Iris pigment epithelial cell (primary cell): ENCODE measurements at regions not wholly inside any gene's neighbourhood (a gene's known extent, or its start where the extent isn't known, plus 50 kb on each side); places are given as distances from the start of the nearest gene placed in this dataset.
A peak's percentile ranks its signal among the peaks of the same experiment; 100 is the strongest.
"Not testable (repeated sequence)": the region's sequence is repeated elsewhere in the genome, so short reads cannot be mapped to it uniquely, and the experiment has no call there.

Experiments
- DNase-seq: peaks from one replicate; pipeline ENCODE4 v3.0.0-alpha.2; 2011; ENCODE audit warnings: low read depth

DNA sequence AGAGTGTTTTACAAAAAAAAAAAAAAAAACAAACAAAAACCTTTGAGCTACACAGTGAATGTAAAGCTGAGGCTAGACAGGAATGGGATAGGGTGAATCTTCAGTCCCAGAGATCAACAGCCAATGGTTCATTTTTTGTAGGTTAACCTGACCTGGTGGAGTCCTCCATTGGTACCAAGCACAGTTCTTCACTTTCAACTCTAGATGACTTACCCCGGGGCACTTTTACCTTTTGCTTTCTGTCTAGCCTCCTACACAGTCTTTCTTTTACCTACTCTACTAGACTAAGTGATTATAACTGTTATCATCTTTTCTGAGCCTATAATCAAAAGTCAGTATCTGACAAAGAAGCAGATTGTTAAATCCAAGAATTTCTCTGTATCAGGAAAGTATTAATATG is 50.9 kb downstream of the ANXA2R start:
- no peak for DNase-seq

DNA sequence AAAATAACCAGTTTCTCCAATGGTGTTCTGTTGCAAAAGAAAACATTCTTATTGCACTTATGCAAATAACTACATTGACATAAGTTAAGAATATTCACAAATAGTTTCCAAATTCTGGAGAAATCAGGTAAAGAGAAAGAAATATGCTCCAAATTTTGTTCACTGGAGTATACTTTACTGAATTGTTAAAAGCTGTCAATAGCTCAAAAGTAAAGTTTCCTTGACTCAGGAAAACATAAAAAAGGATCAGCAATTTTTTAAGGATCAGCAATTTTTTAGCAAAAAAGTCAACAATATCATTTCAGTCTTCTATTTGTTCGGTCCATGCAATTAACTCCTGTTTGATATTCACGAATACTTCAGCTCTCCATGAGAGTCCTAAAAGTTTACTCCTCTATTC is 51.6 kb downstream of the ANXA2R start:
- DNase-seq = no peak

DNA sequence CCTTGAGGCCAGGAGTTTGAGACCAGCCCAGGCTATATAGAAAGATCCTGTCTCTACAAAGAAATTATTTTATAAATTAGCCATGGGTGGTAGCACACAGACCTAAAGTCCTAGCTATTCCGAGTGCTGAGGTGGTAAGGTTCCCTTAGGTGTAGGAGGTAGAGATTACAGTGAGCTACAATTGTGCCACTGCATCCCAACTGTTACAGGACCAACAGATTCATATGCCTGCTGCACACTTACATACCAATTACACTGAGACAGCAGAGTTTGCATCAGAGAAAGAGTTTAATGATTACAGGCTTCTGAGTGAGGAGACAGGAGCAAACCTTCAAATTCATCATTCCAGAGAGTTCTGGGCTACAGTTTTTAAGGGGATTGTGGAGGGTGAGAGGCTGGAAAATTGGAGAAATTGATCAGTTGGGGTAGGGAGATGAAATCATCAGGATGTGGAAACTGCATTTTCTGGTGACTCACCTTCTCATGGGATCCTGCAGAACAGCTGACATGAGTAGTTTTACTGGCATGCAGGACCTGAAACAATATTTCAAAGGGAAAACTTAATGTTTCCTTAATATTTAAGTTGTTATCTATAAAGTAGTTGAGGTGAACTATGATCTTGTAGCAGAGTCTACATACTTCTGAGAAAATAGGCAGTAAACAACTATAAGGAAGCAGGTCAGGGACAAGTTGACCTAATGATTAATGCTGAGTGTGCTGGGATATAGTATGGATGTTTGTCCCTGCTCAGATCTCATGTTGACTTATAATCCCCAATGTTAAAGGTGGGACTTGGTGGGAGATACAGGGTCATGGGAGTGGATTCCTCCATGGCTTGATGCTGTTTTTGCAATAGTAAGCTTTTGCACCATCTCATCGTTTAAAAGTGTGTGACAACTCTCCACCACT is 54.7 kb downstream of the ANXA2R start:
- DNase-seq = peak; percentile 86

DNA sequence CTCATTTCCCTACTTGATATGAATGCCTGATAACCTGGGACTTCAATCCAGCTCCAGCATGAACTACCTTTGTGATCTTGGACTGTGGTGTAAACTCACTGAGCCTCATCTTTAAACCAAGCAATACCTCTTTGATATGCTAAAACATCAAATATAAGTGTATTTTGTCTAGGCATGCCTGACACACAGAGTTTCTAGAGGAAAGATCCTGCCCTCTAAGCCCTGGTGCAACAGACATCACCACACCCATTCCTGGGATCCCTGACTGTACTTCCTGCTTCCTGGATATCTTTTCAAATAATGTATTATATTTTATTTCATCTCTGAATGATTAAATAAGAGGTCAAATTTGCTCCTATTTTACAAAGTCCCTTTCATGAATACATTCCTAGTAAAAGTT is 55.8 kb downstream of the ANXA2R start:
- peak; percentile 23 for DNase-seq

DNA sequence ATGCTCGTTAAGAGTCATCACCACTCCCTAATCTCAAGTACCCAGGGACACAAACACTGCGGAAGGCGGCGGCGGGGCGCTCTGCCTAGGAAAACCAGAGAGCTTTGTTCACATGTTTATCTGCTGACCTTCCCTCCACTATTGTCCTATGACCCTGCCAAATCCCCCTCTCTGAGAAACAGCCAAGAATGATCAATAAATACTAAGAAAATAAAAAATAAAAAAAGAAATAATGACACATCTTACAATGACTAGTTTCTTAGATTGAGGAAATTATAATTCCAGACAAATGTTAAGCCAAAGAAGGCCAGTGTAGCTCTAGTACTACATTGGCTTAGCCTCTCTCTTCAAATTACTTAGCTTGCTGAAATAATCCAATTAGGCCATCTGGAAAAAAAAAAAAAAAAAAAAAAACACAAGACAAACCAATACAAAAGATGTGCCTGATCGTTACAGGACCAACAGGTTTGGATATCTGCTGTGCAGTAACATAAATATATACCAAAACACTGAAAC is 58.0 kb downstream of the ANXA2R start:
- DNase-seq = peak; percentile 39

DNA sequence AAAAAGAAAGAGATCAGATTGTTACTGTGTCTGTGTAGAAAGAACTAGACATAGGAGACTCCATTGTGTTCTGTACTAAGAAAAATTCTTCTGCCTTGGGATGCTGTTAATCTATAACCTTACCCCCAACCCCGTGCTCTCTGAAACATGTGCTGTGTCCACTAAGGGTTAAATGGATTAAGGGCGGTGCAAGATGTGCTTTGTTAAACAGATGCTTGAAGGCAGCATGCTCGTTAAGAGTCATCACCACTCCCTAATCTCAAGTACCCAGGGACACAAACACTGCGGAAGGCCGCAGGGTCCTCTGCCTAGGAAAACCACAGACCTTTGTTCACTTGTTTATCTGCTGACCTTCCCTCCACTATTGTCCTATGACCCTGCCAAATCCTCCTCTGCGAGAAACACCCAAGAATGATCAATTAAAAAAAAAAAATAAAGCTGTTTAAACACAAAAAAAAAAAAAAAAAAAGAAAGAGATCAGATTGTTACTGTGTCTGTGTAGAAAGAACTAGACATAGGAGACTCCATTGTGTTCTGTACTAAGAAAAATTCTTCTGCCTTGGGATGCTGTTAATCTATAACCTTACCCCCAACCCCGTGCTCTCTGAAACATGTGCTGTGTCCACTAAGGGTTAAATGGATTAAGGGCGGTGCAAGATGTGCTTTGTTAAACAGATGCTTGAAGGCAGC is 58.6 kb downstream of the ANXA2R start:
- DNase-seq = not testable (repeated sequence)

DNA sequence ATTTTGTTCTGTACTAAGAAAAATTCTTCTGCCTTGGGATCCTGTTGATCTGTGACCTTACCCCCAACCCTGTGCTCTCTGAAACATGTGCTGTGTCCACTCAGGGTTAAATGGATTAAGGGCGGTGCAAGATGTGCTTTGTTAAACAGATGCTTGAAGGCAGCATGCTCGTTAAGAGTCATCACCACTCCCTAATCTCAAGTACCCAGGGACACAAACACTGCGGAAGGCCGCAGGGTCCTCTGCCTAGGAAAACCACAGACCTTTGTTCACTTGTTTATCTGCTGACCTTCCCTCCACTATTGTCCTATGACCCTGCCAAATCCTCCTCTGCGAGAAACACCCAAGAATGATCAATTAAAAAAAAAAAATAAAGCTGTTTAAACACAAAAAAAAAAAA is 59.1 kb downstream of the ANXA2R start:
- DNase-seq = not testable (repeated sequence)

DNA sequence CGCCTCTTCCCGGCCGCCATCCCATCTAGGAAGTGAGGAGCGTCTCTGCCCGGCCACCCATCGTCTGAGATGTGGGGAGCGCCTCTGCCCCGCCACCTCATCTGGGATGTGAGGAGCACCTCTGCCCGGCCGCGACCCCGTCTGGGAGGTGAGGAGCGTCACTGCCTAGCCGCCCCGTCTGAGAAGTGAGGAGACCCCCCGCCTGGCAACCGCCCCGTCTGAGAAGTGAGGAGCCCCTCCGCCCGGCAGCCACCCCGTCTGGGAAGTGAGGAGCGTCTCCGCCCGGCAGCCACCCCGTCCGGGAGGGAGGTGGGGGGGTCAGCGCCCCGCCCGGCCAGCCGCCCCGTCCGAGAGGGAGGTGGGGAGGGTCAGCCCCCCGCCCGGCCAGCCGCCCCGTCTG is 59.7 kb downstream of the ANXA2R start:
- not testable (repeated sequence) for DNase-seq

DNA sequence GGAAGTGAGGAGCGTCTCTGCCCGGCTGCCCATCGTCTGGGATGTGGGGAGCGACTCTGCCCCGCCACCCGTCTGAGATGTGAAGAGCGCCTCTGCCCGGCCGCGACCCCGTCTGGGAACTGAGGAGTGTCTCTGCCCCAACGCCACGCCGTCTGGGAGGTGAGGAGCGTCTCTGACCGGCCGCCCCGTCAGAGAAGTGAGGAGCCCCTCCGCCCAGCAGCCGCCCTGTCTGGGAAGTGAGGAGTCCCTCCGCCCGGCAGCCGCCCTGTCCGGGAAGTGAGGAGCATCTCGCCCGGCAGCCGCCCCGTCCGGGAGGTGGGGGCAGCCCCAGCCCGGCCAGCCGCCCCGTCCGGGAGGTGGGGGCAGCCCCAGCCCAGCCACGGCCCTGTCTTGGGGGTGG is 60.9 kb downstream of the ANXA2R start:
- not testable (repeated sequence) for DNase-seq

DNA sequence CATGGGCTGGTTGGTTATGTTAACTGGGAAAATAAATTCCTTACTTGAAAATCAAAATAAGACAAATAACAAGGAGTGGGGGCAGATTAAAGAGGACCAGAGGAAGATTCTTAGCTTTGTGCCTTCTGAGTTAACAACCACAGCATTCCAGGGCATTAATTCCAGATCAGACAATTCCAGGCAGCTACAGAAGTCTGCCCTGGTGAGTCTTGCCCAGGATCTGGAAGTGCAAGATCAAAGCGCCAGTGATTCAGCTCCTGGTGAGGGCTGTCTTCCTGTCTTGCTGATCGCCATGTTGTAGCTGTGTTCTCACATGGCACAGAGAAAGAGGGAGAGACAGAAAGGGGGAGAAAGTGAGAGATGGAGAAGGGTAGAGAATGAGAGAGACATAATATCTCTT is 65.6 kb downstream of the ANXA2R start:
- peak; percentile 71 for DNase-seq

DNA sequence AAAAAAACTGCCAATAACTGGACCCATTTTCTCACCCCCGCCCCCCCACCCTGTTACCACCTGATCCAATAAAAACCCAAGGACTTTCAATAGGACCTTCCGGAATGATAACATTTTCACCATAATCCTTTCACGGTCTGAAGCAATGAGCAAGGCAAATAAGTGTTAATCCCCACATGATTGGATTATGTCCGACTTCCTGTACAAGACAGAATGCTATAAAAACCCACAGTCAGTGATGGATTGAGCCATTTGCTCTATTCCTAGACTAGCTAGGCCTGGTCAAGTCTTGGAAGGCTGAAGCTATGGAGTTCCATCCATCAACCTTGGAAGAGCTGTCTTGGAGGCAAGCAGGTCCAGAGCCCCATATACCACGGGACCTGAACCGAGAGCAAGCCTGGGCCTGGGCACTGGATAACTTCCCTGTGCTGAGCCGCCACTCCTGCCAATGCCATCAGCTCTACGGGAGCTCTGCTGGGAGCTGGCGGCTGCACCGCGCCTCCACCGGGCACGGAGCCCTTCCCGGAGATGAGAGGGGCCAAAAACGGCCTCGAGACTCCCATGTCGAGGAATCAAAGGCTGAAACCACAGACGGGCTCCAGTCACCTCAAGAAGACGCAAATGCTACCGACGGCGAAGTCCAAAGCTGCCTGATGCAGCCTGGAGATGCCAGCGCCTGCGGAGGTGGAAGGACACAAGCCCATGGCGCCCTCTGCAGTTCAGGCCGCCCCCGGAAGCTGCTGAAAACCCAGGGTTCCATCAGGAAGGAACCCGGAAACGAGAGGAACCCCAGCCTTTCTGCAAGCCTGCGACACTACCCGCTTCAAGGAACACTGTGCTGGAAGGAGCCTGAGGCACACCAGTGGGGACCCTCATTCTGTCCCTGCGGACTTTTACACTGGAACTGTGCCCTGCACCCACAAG is 69.2 kb downstream of the ANXA2R start:
- DNase-seq = no peak

DNA sequence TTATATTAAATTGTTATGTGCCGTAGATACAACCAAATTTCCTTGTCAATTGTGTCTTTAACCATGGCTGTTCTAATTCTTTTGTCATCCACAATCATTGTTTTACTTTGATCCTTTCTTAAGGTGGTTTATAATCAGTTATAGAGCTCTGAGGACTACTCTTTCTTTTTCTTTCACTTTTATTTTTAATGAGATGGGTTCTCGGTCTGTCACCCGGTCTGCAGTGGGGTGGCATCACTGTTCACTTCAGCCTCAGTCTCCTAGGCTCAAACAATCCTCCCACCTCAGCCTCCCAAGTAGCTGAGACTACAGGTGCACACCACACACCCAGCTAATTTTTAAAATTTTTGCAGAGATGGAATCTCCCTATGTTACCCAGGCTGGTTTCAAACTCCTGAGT is 74.2 kb downstream of the ANXA2R start:
- DNase-seq = no peak

DNA sequence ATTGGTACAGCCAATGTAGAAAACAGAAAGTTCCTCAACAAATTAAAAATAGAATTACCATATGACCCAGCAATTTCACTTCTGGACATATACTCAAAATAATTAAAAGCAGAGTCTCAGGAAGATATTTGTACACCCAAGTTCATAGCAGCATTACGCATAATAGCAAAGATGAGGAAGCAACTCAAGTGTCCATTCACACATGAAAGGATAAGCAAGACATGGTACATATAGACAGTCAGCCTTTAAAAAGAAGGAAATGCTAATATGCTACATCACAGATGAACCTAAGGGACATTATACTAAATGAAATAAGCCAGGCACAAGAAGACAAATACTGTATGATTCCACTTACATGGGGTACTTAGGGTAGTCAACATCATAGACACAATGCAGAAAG is 76.7 kb downstream of the ANXA2R start:
- no peak for DNase-seq

DNA sequence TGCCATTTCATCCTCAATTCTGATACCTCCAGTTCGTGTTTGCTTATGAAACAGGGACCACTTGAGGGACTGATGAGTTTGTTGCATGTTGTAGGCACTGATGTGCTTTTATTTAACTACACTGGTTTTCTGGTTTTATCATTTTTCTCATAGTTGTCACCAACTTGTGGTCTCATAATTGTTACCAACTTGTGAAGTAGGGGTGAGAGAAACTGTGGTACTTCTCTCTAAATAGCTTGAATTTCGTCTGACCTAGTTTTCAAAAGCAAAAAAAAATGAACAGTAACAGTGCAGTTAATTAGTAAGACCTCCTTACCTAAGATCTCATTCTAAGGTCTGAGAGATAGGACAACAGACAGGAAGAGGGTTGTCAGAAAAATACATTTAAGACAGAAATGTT is 78.0 kb downstream of the ANXA2R start:
- no peak for DNase-seq

DNA sequence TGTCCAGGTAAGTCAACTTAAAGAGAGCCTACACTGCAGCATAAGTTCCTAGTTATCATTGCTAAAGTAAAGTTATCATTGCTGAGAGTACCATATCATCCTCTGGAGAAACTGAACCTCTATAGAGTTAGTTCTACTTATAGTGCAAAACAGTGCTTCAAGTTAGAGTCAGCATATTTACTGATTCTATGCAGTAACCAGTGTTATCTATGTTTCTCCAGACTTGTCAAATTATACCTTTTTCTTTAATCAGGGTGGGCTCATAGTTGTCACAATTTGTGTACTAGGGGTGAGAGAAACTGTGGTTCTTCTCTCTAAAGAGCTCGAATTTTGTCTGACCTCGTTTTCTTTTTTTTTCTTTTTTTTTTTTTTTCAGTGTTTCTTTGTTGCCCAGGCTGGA is 79.6 kb downstream of the ANXA2R start:
- no peak for DNase-seq

DNA sequence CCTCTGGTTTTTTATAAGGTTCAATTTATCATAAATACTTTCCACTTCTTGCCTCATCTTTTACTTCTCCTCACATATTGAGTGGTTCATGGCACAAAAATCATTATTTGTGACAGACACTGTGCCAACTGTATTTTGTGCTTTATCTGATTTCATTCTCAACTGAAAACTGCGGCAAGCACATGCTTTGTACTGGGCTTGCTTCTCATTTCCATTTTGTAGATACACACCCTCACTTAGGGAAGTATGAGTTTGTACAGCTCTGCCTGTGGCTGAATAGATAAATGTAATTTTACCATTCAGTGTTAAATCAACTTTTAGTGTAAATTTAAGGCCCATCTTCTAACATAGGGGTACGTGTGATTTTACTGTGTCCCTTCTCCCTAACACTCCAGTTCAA is 83.6 kb downstream of the ANXA2R start:
- no peak for DNase-seq

DNA sequence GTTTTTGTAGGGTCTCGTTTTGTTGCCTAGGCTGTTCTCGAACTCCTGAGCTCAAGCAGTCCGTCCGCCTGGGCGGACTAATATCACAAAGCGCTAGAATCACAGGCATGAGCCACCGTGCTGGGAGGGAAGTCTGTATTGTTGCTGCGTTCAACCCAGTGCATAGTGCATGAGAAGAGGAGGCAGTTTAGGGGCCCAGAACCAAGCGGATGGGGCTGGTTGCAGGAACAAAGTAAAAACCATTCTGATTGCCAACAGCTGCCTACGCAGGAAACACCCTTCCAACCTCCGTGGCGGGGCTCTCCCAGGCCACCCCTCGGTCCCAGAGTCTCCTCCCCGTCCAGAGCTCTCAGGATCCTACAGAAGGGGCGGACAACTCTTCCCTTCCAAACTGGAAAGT is 87.1 kb downstream of the ANXA2R start:
- peak; percentile 38 for DNase-seq

DNA sequence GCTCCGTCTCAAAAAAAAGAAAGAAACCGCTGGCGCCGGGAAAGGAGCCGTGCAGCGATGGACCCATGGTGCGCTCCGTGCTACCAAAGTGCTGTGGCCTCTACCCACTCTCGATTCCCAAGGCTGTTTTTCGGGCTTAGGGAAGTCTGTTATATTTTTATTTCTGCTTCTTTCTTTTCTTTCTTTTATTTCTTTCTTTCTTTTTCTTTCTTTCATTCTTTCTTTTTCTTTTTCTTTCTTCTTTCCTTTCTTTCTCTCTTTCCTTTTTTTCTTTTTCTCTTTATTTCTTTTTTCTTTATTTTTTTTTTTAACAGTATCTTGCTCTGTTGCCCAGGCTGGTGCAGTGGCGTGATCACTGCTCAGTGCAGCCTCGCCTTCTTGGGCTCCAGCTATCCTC is 87.5 kb downstream of the ANXA2R start:
- no peak for DNase-seq

DNA sequence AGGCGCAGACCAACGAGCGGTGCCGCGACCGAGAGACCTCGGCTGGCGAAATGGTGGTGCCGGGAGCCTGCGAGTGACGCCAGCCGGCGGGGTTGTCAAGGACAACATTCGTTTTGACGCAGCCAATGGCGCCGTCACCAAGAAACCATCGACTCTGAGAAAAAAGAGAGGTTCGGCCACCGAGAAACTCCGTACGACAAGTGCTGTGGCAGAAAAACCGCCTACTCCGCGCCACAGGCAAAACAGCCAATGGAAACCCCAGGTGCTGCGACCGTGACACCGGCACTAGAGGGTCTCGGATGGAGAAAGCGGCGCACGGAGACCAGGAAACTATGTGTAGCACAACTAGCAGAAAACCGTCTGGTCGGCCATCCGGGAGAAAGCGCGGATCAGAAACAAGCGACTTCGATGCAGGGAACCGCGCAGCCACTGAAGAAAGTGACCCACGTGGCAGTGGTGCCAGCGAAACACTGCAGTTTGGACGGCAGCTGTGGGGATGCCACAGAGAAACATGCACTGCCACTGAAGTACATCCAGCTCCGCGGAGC is 88.8 kb downstream of the ANXA2R start:
- peak; percentile 60 for DNase-seq

DNA sequence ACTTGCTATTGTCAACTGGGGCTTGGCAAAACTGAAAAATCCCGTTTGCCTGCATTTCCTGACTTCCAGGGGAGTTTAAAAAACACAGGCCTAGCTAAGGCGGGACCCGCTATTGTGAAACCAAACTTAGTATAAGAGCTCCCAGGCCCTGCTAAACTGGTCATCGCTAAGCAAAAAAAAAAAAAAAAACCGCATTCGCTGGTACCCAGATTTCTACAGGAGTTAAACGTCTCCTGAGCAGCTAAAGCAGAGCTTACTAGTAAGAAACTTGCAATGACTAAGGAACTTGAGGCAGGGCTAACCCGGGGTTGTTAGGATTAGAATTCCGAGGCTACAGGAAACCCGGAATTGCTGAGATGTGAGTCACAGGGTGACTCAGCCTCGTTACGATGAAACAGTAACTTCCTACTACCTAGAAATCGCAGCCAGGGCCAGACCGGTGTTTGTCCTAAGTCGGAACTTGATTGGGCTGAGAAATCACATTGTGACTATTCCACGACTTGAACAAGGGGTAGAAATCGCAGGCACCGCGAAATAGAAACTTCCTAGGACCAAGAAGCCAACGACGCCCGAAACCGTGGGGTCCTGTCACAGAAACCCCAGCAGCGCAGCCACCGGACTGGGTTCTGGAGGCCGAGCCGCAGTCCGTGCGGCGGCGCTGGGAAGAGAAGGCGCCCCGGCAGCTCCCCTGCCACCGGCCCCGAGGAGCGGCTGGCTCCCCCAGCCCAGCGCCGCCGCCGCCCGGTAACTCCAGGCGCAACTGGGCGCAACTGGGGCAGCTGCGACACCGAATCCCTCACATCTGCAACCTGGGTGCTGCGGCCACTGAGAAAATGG is 89.4 kb downstream of the ANXA2R start:
- peak; percentile 100 for DNase-seq

DNA sequence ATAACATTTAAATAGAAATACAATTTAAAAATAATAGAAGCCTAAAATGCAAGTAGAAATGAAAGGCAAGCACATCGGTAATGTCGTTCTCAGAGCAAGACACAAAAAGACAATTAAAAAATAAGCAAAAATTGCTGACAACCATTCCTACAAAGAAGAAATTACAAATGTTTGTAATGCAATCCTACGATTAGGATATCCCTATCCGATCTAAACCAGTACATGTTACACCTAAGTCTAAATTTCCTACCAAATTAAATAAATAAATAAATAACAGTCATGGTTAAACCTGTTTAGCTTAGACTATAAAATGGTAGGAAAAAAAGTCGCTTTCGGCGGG is 90.0 kb downstream of the ANXA2R start:
- no peak for DNase-seq
